Gastrocnemius medialis (tissue), 4 donors: ENCODE measurements at regions not wholly inside any gene's neighbourhood (a gene's known extent, or its start where the extent isn't known, plus 50 kb on each side); places are given as distances from the start of the nearest gene placed in this dataset.

Experiments used
- CTCF ChIP-seq, 5 experiments: fragments of 450-650 bp in 3 of 5; fragments of 200-600 bp in 2 of 5; sonication (generic) in 2 of 5; IDR thresholded peaks in 4 of 5; conservative IDR thresholded peaks in 1 of 5; 1 replicate in 4 of 5; 2 replicates in 1 of 5; pipeline ENCODE4 v1.5.1; 2016 to 2019; ENCODE audit warnings: antibody characterized with exemption in 5 of 5, mild to moderate bottlenecking in 3 of 5, moderate library complexity in 3 of 5
- POLR2A ChIP-seq, 2 donors: fragments of 450-650 bp; IDR thresholded peaks; one replicate each; pipeline ENCODE4 v1.6.1; 2017; ENCODE audit warnings: antibody characterized with exemption in 2 of 2, mild to moderate bottlenecking in 2 of 2, moderate library complexity in 2 of 2

DNA sequence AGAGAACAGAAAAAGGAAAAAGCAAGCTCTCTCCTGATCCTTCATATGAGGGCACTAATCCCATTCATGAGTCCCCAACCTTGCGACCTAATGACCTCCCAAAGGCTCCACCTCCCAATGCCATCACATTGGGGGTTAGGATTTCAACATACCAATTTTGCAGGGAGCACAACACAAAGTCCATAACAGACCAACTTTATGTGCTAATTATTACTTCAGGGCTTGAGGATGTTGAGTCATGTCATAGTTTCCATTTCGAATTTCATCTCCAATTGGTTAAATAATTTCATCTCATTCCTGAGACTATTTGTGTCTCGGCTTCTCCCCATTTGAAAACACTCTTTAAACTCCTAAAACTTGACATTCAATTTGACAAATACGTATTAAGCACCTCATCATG is 69.9 kb upstream of the KLF7 start:
- TF ChIP-seq CTCF (IDR thresholded peaks at IDR 0.05 in 4 of 5, conservative IDR thresholded peaks at IDR 0.05 in 1 of 5) (no peak), POLR2A (IDR thresholded peaks at IDR 0.05) (no peak)
